Transverse colon (tissue), 4 donors: ENCODE measurements at regions not wholly inside any gene's neighbourhood (a gene's known extent, or its start where the extent isn't known, plus 50 kb on each side); places are given as distances from the start of the nearest gene placed in this dataset.

ENCODE experiments used
- EP300 ChIP-seq: sonication (generic); formaldehyde crosslinking; IDR thresholded peaks from one replicate; pipeline ENCODE4 v1.6.1; 2017; ENCODE audit warnings: antibody characterized with exemption, low read depth
- POLR2A ChIP-seq: fragments of 450-650 bp; IDR thresholded peaks from one replicate; pipeline ENCODE4 v1.6.1; 2016; ENCODE audit warnings: antibody characterized with exemption, mild to moderate bottlenecking, moderate library complexity
- POLR2AphosphoS5 ChIP-seq, 3 donors: sonication (generic); formaldehyde crosslinking; IDR thresholded peaks; one replicate each; pipeline ENCODE4 v1.6.1; 2016; ENCODE audit warnings: antibody characterized with exemption in 3 of 3
- TF ChIP-seq, protein P1 (sequence below), 5 experiments: fragments of 200-600 bp in 3 of 5; fragments of 450-650 bp in 2 of 5; sonication (generic) in 3 of 5; IDR thresholded peaks; 1 replicate in 2 of 5; 2 replicates in 3 of 5; pipeline ENCODE4 v1.5.1; 2016 to 2017; ENCODE audit warnings: antibody characterized with exemption in 5 of 5, inconsistent platforms in 3 of 5, mild to moderate bottlenecking in 2 of 5, moderate library complexity in 1 of 5

DNA sequence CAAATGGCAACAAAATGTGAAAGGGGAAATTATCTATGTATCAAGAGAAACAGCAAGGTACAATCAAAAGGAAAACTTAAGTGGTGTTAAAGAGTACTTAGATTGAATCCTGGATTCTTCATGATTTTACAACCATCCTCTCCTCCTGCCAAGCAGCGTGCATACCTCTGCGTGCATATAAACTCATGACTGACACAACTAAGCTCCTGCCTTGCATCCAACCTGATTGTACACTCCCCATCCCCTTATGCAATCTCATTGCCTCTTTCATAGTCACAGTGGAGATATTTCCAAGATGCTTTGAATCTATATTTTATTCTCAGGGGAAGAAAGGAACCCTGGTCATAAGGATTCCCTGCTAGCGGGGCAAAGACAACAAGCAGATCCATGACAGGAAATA, 499.9 kb downstream of the KCTD12 start:
- TF ChIP-seq, protein P1, sequence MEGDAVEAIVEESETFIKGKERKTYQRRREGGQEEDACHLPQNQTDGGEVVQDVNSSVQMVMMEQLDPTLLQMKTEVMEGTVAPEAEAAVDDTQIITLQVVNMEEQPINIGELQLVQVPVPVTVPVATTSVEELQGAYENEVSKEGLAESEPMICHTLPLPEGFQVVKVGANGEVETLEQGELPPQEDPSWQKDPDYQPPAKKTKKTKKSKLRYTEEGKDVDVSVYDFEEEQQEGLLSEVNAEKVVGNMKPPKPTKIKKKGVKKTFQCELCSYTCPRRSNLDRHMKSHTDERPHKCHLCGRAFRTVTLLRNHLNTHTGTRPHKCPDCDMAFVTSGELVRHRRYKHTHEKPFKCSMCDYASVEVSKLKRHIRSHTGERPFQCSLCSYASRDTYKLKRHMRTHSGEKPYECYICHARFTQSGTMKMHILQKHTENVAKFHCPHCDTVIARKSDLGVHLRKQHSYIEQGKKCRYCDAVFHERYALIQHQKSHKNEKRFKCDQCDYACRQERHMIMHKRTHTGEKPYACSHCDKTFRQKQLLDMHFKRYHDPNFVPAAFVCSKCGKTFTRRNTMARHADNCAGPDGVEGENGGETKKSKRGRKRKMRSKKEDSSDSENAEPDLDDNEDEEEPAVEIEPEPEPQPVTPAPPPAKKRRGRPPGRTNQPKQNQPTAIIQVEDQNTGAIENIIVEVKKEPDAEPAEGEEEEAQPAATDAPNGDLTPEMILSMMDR (IDR thresholded peaks at IDR 0.05) = no peak
- TF ChIP-seq POLR2AphosphoS5 (IDR thresholded peaks at IDR 0.05) (no peak), POLR2A (no peak), EP300 (no peak)
